ENCODE measurements at regions not wholly inside any gene's neighbourhood (a gene's known extent, or its start where the extent isn't known, plus 50 kb on each side); places are given as distances from the start of the nearest gene placed in this dataset.
A peak's percentile ranks its signal among the peaks of the same experiment; 100 is the strongest.

GRCh38 chr12:46523863-46524770 lies 151.5 kb upstream of the SLC38A2 start:
- peak; percentile 27 to 52 (median 42) for ATAC-seq
- DNase-seq, result no peak
- WGBS (ENCODE audit: insufficient coverage, low coverage, low lambda C conversion rate, missing lambda C conversion rate), result 71% methylated on average over 8 of the region's 10 CpGs
- intact Hi-C loops (cut with DNase I), result no loop called here
- no peaks in the 10 kb centered on the region for H3K9me3 ChIP-seq
- TF ChIP-seq CTCF (IDR thresholded peaks at IDR 0.05) (no peak), POLR2A (IDR thresholded peaks at IDR 0.05) (no peak)
- peak overlapping the region in 2 of 3 donors; percentile 11 to 17 for H3K27ac ChIP-seq
- no peaks in the 10 kb centered on the region for H3K4me1 ChIP-seq
- H3K4me3 ChIP-seq, result no peak overlapping the region
- no peaks in the 10 kb centered on the region for H3K36me3 ChIP-seq
- H3K27me3 ChIP-seq, result no peaks in the 10 kb centered on the region

GRCh38 chr12:46523446-46523845 lies 150.9 kb upstream of the SLC38A2 start:
- peak overlapping the region in 2 of 3 donors; percentile 20 for H3K27ac ChIP-seq
- no peak for ATAC-seq

GRCh38 chr12:46522071-46522470 lies 149.5 kb upstream of the SLC38A2 start:
- Histone ChIP-seq H3K4me1 (no peaks in the 10 kb centered on the region), H3K9me3 (no peaks in the 10 kb centered on the region), H3K36me3 (no peaks in the 10 kb centered on the region), H3K27ac (no peak overlapping the region), H3K27me3 (no peaks in the 10 kb centered on the region), H3K4me3 (no peak overlapping the region)
- TF ChIP-seq POLR2A (IDR thresholded peaks at IDR 0.05) (no peak), CTCF (IDR thresholded peaks at IDR 0.05) (no peak)
- intact Hi-C loops (cut with DNase I), result no loop called here
- no peak for DNase-seq
- 58% methylated on average over 1 of the region's 1 CpG for WGBS (ENCODE audit: insufficient coverage, low coverage, low lambda C conversion rate, missing lambda C conversion rate)
- ATAC-seq, result no peak

More at GRCh38 chr12:46523446-46523845, 150.9 kb upstream of the SLC38A2 start:
- WGBS (ENCODE audit: insufficient coverage, low coverage, low lambda C conversion rate, missing lambda C conversion rate), result 72% methylated on average over 2 of the region's 2 CpGs
- Histone ChIP-seq H3K4me1 (no peaks in the 10 kb centered on the region), H3K9me3 (no peaks in the 10 kb centered on the region), H3K27me3 (no peaks in the 10 kb centered on the region), H3K4me3 (no peak overlapping the region), H3K36me3 (no peaks in the 10 kb centered on the region)
- no peak for TF ChIP-seq CTCF (IDR thresholded peaks at IDR 0.05)
- TF ChIP-seq POLR2A (IDR thresholded peaks at IDR 0.05), result no peak
- intact Hi-C loops (cut with DNase I), result no loop called here
- no peak for DNase-seq

GRCh38 chr12:46521145-46521544 lies 148.6 kb upstream of the SLC38A2 start:
- ATAC-seq, result no peak
- Histone ChIP-seq H3K27ac (no peak overlapping the region), H3K36me3 (no peaks in the 10 kb centered on the region), H3K27me3 (no peaks in the 10 kb centered on the region), H3K4me3 (no peak overlapping the region), H3K4me1 (no peaks in the 10 kb centered on the region), H3K9me3 (no peaks in the 10 kb centered on the region)
- no peak for DNase-seq
- no peak for TF ChIP-seq POLR2A (IDR thresholded peaks at IDR 0.05)
- no peak for TF ChIP-seq CTCF (IDR thresholded peaks at IDR 0.05)
- WGBS (ENCODE audit: insufficient coverage, low coverage, low lambda C conversion rate, missing lambda C conversion rate), result 87% methylated on average over 2 of the region's 2 CpGs
- intact Hi-C loops (cut with DNase I), result no loop called here

All from right lobe of liver (tissue), 6 donors.